Mucosa of stomach (tissue), 1 donor: ENCODE measurements at regions not wholly inside any gene's neighbourhood (a gene's known extent, or its start where the extent isn't known, plus 50 kb on each side); places are given as distances from the start of the nearest gene placed in this dataset.

ENCODE experiments used
- H3K27me3 ChIP-seq: one replicate; pipeline ENCODE4 v1.7.0; 2013; ENCODE audit warnings: mild to moderate bottlenecking, low read length; ENCODE audit not compliant: control insufficient read depth, insufficient read depth
- H3K36me3 ChIP-seq: one replicate; pipeline ENCODE4 v1.7.0; 2013; ENCODE audit warnings: low read length; ENCODE audit not compliant: control insufficient read depth, insufficient read depth
- H3K4me1 ChIP-seq: one replicate; pipeline ENCODE4 v1.7.0; 2013; ENCODE audit warnings: mild to moderate bottlenecking, low read length; ENCODE audit not compliant: control insufficient read depth, insufficient read depth
- H3K4me3 ChIP-seq: one replicate; pipeline ENCODE4 v1.7.0; 2013; ENCODE audit warnings: low read length
- H3K9ac ChIP-seq: one replicate; pipeline ENCODE4 v1.7.0; 2013; ENCODE audit warnings: mild to moderate bottlenecking, low read length, moderate library complexity
- H3K9me3 ChIP-seq: one replicate; pipeline ENCODE4 v1.7.0; 2013; ENCODE audit warnings: mild to moderate bottlenecking, low read length, moderate library complexity; ENCODE audit not compliant: control insufficient read depth
- donor health status: Pancreatic carcinoma.

DNA sequence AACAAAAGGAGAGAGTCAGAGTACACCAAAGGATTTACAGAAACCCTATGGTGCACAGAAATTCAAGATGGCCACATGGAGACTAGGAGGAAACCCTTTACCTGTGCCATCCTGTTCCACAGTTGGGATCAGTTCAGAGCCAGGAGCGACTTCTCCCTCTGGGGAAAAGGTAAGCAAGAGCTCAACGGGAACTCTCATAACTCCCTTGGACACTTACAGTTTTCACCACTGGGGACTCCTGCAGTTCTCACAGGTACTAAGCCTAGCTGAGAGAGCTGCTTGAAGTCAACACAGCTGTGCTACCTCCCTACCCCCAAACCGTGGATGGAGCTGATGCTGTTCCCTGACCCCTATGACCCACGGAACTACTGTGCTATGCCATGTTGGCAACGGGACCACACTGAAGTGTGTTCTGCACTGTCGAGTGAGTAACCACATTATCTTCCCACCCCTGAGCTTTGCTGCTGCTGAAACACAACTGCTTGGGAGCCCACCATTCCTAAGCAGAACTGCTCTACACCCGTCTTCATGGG lies 606.8 kb downstream of the GBE1 start:
- Histone ChIP-seq H3K36me3 (no peaks in the 10 kb centered on the region), H3K4me3 (no peak overlapping the region), H3K9me3 (no peaks in the 10 kb centered on the region), H3K4me1 (no peaks in the 10 kb centered on the region), H3K9ac (no peak overlapping the region), H3K27me3 (no peaks in the 10 kb centered on the region)

DNA sequence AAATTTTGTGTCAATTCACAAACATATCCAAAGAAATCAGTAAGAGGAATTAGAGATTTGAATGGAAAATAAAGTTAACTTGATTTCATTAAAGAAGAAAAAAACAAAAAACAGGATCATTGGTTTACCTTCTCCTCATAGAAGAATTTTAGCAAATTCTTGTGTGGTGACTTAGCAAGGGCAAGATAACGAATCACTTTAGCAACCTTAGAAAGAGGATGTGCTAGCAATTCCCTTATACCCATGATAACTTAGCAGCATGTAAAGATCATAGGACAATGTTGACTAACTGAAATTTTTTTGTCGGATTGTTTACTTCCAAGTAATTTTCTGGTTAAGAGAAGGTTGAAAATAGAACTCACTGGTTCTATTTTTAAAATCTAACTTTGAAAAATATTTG lies 609.3 kb downstream of the GBE1 start:
- H3K9me3 ChIP-seq: no peaks in the 10 kb centered on the region
- H3K27me3 ChIP-seq: no peaks in the 10 kb centered on the region
- no peaks in the 10 kb centered on the region for H3K36me3 ChIP-seq
- H3K9ac ChIP-seq: no peak overlapping the region
- no peaks in the 10 kb centered on the region for H3K4me1 ChIP-seq
- no peak overlapping the region for H3K4me3 ChIP-seq

DNA sequence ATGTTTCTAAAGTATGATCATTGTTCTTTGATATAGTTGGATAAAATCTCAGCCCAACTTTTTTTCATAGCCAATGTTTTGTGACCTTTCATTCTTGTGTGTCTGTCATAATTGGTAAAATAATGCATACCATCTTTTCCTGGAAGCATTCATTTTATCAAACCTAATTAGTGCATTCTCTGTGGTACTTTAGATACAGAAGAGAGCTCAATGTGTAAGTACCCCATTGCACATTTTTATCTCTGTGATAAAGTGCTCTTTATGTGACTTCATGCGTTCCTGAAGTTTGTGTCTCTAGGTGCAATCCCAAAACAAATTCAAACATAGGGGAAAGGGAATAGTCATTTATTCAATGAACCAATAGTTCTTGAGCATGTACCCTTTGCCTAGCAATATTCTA lies 628.5 kb downstream of the GBE1 start:
- no peak overlapping the region for H3K9ac ChIP-seq
- no peaks in the 10 kb centered on the region for H3K27me3 ChIP-seq
- H3K36me3 ChIP-seq: no peaks in the 10 kb centered on the region
- H3K9me3 ChIP-seq: no peaks in the 10 kb centered on the region
- H3K4me1 ChIP-seq: no peaks in the 10 kb centered on the region
- H3K4me3 ChIP-seq: no peak overlapping the region

DNA sequence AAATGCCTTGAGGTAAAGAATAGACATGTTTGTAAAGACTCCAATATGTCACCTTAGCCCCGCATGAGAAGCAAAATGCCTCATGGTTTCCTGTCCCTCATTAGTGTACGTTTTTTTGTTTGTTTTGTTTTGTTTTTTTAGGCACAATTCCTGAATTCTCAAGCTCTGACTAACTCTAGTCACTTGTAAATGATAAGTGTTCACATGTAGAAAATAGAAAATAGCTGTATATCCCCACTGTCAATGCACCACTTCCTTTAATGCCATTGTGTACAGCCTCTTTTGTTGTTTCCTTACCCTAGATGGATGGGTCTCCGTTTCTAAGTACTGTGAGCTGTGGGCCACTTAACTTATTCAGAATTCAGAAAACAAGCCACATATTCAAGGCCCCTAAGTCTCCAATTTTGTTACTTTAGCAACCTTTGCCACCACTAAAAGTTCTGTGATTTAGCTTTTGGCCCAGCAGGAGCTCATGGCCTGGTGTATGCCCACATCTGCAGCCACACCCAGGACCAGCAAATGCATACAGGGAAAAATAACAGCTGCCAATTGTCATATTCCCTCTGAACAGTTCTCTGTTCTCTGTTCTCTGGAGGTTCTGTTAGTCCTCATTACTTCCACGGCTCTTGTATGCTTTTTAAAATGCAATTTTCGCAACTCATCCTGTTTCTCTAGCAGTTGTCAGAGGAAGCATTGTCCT lies 655.5 kb downstream of the GBE1 start:
- H3K4me3 ChIP-seq: no peak overlapping the region
- H3K4me1 ChIP-seq: no peaks in the 10 kb centered on the region
- H3K9me3 ChIP-seq: no peaks in the 10 kb centered on the region
- H3K9ac ChIP-seq: no peak overlapping the region
- no peaks in the 10 kb centered on the region for H3K36me3 ChIP-seq
- H3K27me3 ChIP-seq: no peaks in the 10 kb centered on the region

DNA sequence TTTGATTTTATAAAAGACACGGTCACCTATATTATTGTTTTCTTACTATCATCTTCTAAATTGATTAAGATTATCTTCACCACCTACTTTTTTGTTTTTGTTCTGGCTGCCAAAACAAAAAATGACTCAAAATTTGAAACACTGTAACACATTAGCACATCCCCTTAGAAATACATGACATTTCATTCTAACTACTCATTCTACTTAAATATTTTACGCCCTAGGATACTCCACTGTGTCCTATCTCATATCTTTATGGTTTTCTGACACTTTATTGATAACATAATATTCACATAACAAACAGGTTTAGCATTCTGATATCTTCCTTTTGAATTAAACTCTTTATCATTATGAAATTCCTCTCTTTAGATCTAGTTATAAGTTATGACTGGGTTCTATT lies 656.2 kb downstream of the GBE1 start:
- Histone ChIP-seq H3K4me3 (no peak overlapping the region), H3K4me1 (no peaks in the 10 kb centered on the region), H3K9me3 (no peaks in the 10 kb centered on the region), H3K9ac (no peak overlapping the region), H3K27me3 (no peaks in the 10 kb centered on the region), H3K36me3 (no peaks in the 10 kb centered on the region)

DNA sequence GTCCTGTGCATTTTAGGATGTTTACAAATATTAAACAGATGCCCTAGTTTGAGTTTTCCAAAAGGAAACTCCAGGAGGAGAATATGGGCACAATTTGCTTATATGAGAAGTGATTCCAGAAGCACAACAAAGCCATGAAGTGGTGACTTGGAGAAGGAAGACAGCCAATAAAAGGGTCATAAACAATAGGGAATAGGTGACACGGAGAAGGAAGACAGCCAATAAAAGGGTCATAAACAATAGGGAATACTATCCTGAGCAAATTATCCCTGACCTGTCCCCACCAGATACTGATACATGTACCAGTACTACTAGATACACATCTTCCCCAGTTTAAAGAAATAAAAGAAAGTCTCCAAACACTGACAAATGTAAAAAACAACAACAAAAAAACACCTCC lies 663.6 kb downstream of the GBE1 start:
- H3K4me1 ChIP-seq: no peaks in the 10 kb centered on the region
- H3K27me3 ChIP-seq: no peaks in the 10 kb centered on the region
- no peak overlapping the region for H3K4me3 ChIP-seq
- H3K9me3 ChIP-seq: no peaks in the 10 kb centered on the region
- no peak overlapping the region for H3K9ac ChIP-seq
- H3K36me3 ChIP-seq: no peaks in the 10 kb centered on the region

DNA sequence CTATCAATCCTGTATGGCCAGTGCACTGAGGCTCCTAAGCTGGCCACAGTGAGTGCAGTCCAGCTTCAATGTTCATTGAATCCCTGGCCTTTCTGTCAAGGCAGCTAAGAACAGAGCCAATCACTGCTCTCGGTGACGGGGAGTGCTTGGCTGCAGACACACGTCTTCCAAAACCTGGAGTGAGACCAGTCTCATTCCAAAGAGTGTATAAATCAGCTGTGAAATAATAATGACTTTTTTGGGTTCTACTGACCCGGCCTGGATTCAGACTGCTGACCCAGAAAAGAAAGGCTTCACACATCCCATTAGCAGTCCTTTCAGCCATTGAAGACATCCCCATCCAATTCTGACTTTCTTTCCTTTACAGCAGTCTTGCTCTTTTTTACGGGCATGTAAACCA lies 665.5 kb downstream of the GBE1 start:
- H3K9ac ChIP-seq: no peak overlapping the region
- no peak overlapping the region for H3K4me3 ChIP-seq
- no peaks in the 10 kb centered on the region for H3K27me3 ChIP-seq
- no peaks in the 10 kb centered on the region for H3K9me3 ChIP-seq
- no peaks in the 10 kb centered on the region for H3K4me1 ChIP-seq
- H3K36me3 ChIP-seq: no peaks in the 10 kb centered on the region

DNA sequence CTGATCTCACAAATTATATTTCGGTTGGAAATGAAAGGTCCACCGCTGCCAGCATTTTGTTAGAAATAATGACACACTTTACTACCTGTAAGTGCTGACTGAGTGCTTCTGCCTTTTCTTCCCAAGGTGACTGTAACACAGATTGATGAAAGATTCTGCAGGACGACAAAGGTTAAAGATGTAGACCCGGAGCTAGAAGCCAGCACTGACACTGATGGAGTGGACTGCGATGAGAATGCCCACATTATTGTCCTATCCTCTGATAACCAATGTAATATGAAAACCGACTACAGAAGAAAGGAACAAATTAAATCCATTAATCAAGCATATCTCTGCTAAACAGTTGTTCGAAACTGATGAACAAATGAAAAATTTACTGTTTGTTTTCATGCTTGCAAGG lies 666.5 kb downstream of the GBE1 start:
- H3K27me3 ChIP-seq: no peaks in the 10 kb centered on the region
- H3K4me1 ChIP-seq: no peaks in the 10 kb centered on the region

DNA sequence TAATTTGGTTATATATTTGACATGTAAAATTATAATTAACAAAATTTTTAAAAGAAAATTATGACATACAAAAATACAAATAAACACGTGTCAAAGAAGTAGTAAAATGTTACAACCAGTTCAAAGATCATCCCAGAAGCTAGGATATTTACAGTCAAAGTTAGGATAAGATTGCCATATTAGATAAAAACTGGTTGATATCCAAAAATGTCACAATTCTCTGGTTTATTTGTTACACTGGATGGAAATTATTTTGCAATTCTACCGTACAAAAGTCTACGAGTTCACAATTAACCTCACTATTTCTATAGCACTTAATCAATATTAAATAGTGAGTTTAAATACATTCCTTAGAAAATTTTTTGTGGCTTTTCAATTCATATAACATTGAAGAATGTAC lies 673.8 kb downstream of the GBE1 start:
- no peaks in the 10 kb centered on the region for H3K9me3 ChIP-seq
- no peaks in the 10 kb centered on the region for H3K4me1 ChIP-seq
- H3K36me3 ChIP-seq: no peaks in the 10 kb centered on the region
- H3K27me3 ChIP-seq: no peaks in the 10 kb centered on the region
- no peak overlapping the region for H3K4me3 ChIP-seq
- no peak overlapping the region for H3K9ac ChIP-seq

More for the DNA sequence above, 666.5 kb downstream of the GBE1 start:
- Histone ChIP-seq H3K36me3 (no peaks in the 10 kb centered on the region), H3K9ac (no peak overlapping the region), H3K9me3 (no peaks in the 10 kb centered on the region), H3K4me3 (no peak overlapping the region)

DNA sequence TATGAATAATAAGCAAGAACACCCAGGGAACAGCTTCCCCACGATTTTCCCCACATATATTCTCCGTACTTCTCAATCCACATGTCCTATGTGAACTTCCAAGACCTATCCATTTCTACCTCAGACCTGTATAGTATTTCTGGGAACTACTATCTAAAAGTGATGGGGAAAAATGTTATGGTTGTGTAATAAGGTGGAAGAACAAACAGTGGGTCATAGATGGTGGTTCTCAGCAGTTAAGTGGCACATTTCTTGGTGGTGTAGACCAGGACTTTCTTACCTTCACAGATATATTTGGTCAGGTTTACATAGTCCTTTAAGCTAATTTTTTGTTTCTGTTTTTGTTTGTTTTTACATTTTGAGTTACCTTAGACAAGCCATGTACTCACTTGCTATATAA lies 675.1 kb downstream of the GBE1 start:
- Histone ChIP-seq H3K27me3 (no peaks in the 10 kb centered on the region), H3K9ac (no peak overlapping the region), H3K36me3 (no peaks in the 10 kb centered on the region), H3K4me1 (no peaks in the 10 kb centered on the region), H3K4me3 (no peak overlapping the region), H3K9me3 (no peaks in the 10 kb centered on the region)

DNA sequence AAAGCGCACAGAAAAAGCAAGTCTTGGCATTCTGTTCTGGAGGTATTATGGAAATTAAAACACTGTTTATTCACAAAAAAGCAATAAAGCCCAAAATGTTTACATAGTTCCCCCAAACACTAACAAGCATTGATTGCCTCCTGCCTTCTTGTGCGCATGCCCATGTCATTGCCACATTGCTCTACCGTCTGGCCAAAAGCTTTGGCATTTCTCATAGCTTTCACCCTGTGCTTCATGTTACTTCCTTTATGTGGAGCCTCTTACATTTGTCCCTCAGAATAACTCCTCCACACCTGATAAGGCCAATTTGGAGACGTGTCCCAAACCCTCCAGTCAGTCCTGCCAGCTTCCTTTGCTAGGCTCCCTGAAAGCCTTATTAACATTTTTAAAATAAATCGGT lies 680.8 kb downstream of the GBE1 start:
- Histone ChIP-seq H3K9ac (no peak overlapping the region), H3K27me3 (no peaks in the 10 kb centered on the region), H3K4me1 (no peaks in the 10 kb centered on the region)

DNA sequence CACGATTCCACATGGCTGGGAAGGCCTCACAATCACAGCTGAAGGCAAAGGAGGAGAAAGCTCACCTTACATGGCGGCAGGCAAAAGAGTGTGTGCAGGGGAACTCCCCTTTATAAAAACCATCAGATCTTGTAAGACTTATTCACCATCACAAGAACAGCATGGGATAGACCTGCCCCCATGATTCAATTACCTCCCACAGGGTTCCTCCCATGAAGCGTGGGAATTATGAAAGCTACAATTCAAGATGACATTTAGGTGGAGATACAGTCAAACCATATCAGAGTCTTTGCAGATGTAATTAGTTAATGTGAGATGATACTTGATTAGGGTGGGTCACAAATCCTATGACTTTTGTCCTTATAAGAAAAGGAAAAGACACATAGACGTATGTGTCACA lies 688.9 kb downstream of the GBE1 start:
- H3K9me3 ChIP-seq: no peaks in the 10 kb centered on the region
- no peak overlapping the region for H3K9ac ChIP-seq
- no peaks in the 10 kb centered on the region for H3K27me3 ChIP-seq
- H3K36me3 ChIP-seq: no peaks in the 10 kb centered on the region
- H3K4me3 ChIP-seq: no peak overlapping the region
- H3K4me1 ChIP-seq: no peaks in the 10 kb centered on the region

More for the DNA sequence above, 680.8 kb downstream of the GBE1 start:
- no peak overlapping the region for H3K4me3 ChIP-seq
- no peaks in the 10 kb centered on the region for H3K9me3 ChIP-seq
- no peaks in the 10 kb centered on the region for H3K36me3 ChIP-seq

DNA sequence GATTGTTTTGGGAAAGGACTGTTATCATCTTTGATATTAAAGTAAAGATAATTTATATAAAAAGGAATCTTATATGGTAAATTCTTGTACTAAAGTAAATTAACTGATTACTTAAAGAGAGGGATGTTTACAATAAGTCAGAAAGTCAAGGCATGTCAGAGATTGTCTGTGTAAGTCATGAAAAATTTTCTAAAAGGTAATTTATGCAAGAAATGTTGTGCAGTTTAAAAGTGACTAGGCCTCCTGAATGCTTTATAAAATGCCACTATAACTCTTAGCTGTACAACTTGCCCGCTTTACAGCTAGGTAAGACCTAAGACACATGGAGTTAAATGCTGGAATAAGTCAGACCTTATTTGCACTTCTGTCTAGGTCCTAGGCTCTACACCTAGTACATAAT lies 692.9 kb downstream of the GBE1 start:
- H3K9me3 ChIP-seq: no peaks in the 10 kb centered on the region
- no peaks in the 10 kb centered on the region for H3K36me3 ChIP-seq
- H3K9ac ChIP-seq: no peak overlapping the region
- H3K4me3 ChIP-seq: no peak overlapping the region
- H3K4me1 ChIP-seq: no peaks in the 10 kb centered on the region
- H3K27me3 ChIP-seq: no peaks in the 10 kb centered on the region
